K562 (cell line): ENCODE measurements at regions not wholly inside any gene's neighbourhood (a gene's known extent, or its start where the extent isn't known, plus 50 kb on each side); places are given as distances from the start of the nearest gene placed in this dataset.

Source experiments
- ATAC-seq: fragments of 200-7000 bp; cut with Tn5 transposase; 3 replicates; pipeline ENCODE4 v1.9.1; 2020; ENCODE audit warnings: moderate library complexity
- BruUV-seq: library from RNA; stranded (reverse); fragments of 400-500 nt; replicated peaks from 2 replicates; lab custom pipeline; 2021; lab: Mats Ljungman, UMichigan
- CTCF ChIA-PET: fragments of 300-600 bp; formaldehyde crosslinking; extraction: SDS; loops from one replicate; lab custom pipeline; 2021; ENCODE audit warnings: low intra/inter-chr PET ratio; lab: Yijun Ruan, JAX
- POLR2A ChIA-PET: fragments of 300-600, 350-650 bp; sonication (Branson Sonifier 250); formaldehyde crosslinking; extraction: SDS; loops from one replicate; lab custom pipeline; 2021; ENCODE audit warnings: antibody characterized with exemption, inconsistent platforms; lab: Yijun Ruan, JAX
- DNase-seq, 4 experiments: peaks; one replicate each; pipeline versions ENCODE4 v3.0.0 to v3.0.0-alpha.2; 2011 to 2018; ENCODE audit warnings: low spot score in 3 of 4, mixed read lengths in 3 of 4; ENCODE audit errors: extremely low read depth in 1 of 4
- FAIRE-seq: peaks from 2 replicates; lab custom pipeline; 2011; peaks lifted over from hg19 to GRCh38; lab: Jason Lieb, UNC
- H2AFZ ChIP-seq: 2 replicates; pipeline ENCODE4 v1.6.0; 2011; ENCODE audit warnings: low read depth, low read length, control low read depth, inconsistent platforms
- H3K27ac ChIP-seq: fragments of 200-600 bp; 3 replicates; pipeline ENCODE4 v1.8.0; 2011; ENCODE audit warnings: low read depth, mild to moderate bottlenecking, control low read depth, inconsistent platforms, low read length, moderate library complexity, mixed read lengths; ENCODE audit errors: extremely low read depth
- H3K27me3 ChIP-seq, 2 experiments: fragments of 300-600 bp in 1 of 2; 2 replicates in 1 of 2; 3 replicates in 1 of 2; pipeline versions ENCODE4 v1.6.0 to v1.8.0; 2011; ENCODE audit warnings: inconsistent platforms in 2 of 2, low read length in 2 of 2, mild to moderate bottlenecking in 1 of 2, mixed read lengths in 1 of 2, moderate library complexity in 1 of 2; ENCODE audit not compliant: control insufficient read depth in 2 of 2, insufficient read depth in 2 of 2
- H3K36me3 ChIP-seq: fragments of 300-600 bp; 3 replicates; pipeline ENCODE4 v1.8.0; 2011; ENCODE audit warnings: mild to moderate bottlenecking, low read length, inconsistent platforms; ENCODE audit not compliant: control insufficient read depth, insufficient read depth
- H3K4me1 ChIP-seq, 2 experiments: fragments of 200-600 bp in 1 of 2; replicated peaks in 1 of 2; 2 replicates in 1 of 2; 3 replicates in 1 of 2; pipeline versions ENCODE4 v1.5.1 to v1.8.0; 2011; ENCODE audit warnings: inconsistent platforms in 2 of 2, low read length in 2 of 2, mild to moderate bottlenecking in 1 of 2, mixed read lengths in 1 of 2, moderate library complexity in 1 of 2; ENCODE audit not compliant: control insufficient read depth in 2 of 2, insufficient read depth in 2 of 2
- H3K4me2 ChIP-seq: 2 replicates; pipeline ENCODE4 v1.6.1; 2011; ENCODE audit warnings: low read length, control low read depth, inconsistent platforms, mixed read lengths; ENCODE audit not compliant: insufficient read depth
- H3K4me3 ChIP-seq: fragments of 200-600 bp; sonication (generic), shearing (Covaris generic); 2 replicates; pipeline ENCODE4 v1.5.1; 2016; ENCODE audit warnings: control low read depth, inconsistent platforms
- H3K79me2 ChIP-seq: fragments of 200-600 bp; 3 replicates; pipeline ENCODE4 v1.8.0; 2011; ENCODE audit warnings: low read length, inconsistent platforms; ENCODE audit not compliant: control insufficient read depth, insufficient read depth
- H3K9ac ChIP-seq, 2 experiments: 2 replicates each; pipeline versions ENCODE4 v1.6.0 to v1.6.1; 2011; ENCODE audit warnings: low read depth in 2 of 2, low read length in 2 of 2, control low read depth in 1 of 2, inconsistent platforms in 1 of 2, mild to moderate bottlenecking in 1 of 2, mixed read lengths in 1 of 2; ENCODE audit not compliant: insufficient read depth in 1 of 2
- H3K9me1 ChIP-seq: one replicate; pipeline ENCODE4 v1.6.0; 2011; ENCODE audit warnings: inconsistent platforms, mild to moderate bottlenecking, low read length, moderate library complexity; ENCODE audit not compliant: control insufficient read depth, insufficient read depth
- H3K9me3 ChIP-seq: replicated peaks from 2 replicates; pipeline ENCODE4 v1.5.1; 2011; ENCODE audit warnings: low read depth, low read length, inconsistent platforms; ENCODE audit not compliant: control insufficient read depth, insufficient read depth
- H4K20me1 ChIP-seq: replicated peaks from 2 replicates; pipeline ENCODE4 v1.6.1; 2011; ENCODE audit warnings: low read length, inconsistent platforms, mixed read lengths; ENCODE audit not compliant: control insufficient read depth, insufficient read depth
- TAL1 ChIP-seq: fragments of 450-650 bp; IDR thresholded peaks from 2 replicates; pipeline ENCODE4 v1.6.1; 2016; ENCODE audit warnings: mild to moderate bottlenecking
- WGBS: fragments of 100-300 bp; shearing (Covaris generic); methylation state at CpG from one replicate; pipeline ENCODE4 v1.1.6; 2016; ENCODE audit warnings: low coverage, mixed read lengths; ENCODE audit not compliant: insufficient coverage; ENCODE audit errors: missing lambda C conversion rate; 5-methylcytosine and 5-hydroxymethylcytosine counted together
- in situ Hi-C: fragments of 300-500 bp; cut with MboI; formaldehyde crosslinking; loops from 4 replicates; pipeline ENCODE4 v1.15.0; 2018; ENCODE audit warnings: inconsistent platforms, mixed read lengths
- intact Hi-C: fragments of 100-400 bp; cut with micrococcal nuclease; formaldehyde crosslinking; loops from 2 replicates; pipeline ENCODE4 v1.14.2; 2022
- TF ChIP-seq, protein P1 (sequence below), 2 experiments: fragments of 450-650 bp in 1 of 2; IDR thresholded peaks; 2 replicates each; pipeline ENCODE4 v1.6.1; 2011 to 2017; ENCODE audit warnings: low read depth in 2 of 2, antibody characterized with exemption in 1 of 2, borderline replicate concordance in 1 of 2, low read length in 1 of 2, mild to moderate bottlenecking in 1 of 2, mixed read lengths in 1 of 2; ENCODE audit not compliant: control insufficient read depth in 1 of 2

DNA sequence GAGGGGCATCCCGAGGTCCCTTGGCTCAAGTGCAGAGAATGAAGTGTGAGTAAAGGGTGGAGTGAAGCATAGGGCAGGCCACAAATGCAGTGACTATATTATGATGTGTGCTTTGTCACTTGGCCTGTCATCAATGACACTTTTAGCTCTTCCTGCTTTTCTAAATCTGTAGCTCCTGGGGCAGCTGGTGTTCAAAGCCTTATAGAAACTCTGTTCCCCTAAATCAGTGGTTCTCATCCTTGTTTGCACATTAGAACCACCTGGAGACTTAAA, 135.6 kb upstream of the LGALSL start (continued):
- TF ChIP-seq, protein P1, sequence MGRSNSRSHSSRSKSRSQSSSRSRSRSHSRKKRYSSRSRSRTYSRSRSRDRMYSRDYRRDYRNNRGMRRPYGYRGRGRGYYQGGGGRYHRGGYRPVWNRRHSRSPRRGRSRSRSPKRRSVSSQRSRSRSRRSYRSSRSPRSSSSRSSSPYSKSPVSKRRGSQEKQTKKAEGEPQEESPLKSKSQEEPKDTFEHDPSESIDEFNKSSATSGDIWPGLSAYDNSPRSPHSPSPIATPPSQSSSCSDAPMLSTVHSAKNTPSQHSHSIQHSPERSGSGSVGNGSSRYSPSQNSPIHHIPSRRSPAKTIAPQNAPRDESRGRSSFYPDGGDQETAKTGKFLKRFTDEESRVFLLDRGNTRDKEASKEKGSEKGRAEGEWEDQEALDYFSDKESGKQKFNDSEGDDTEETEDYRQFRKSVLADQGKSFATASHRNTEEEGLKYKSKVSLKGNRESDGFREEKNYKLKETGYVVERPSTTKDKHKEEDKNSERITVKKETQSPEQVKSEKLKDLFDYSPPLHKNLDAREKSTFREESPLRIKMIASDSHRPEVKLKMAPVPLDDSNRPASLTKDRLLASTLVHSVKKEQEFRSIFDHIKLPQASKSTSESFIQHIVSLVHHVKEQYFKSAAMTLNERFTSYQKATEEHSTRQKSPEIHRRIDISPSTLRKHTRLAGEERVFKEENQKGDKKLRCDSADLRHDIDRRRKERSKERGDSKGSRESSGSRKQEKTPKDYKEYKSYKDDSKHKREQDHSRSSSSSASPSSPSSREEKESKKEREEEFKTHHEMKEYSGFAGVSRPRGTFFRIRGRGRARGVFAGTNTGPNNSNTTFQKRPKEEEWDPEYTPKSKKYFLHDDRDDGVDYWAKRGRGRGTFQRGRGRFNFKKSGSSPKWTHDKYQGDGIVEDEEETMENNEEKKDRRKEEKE (IDR thresholded peaks at IDR 0.05; ENCODE audit: borderline replicate concordance in 1 of 2, control insufficient read depth in 1 of 2, low read depth in 2 of 2, low read length in 1 of 2) = no peak
- TF ChIP-seq, all 486 proteins: peak for 0

DNA sequence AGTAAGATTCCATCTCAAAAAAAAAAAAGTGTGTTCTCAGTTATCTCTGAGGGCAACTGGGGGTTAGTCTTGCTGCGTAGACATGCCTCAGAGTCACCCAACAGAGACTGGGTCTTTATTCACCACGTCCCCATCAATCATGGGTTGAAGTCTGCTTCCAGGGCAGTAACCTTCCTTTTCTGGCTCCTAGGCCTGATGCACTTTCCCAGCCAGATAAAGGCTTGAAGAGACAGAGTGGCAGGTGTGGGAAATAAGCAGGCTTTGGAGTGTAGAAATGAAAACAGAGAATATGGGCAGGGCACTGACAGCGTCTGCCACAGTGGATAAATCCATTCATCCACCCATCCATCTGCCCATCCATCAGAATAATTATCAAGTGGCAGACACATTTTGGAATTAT, 134.1 kb upstream of the LGALSL start:
- no TSS peak for BruUV-seq
- Histone ChIP-seq H4K20me1 (0 out of 2 replicates have a peak, but pooled peaks cover 5% of the 10 kb centered on the region), H2AFZ (no peak overlapping the region), H3K9ac (no peak overlapping the region), H3K4me3 (no peak overlapping the region), H3K9me1 (no peaks in the 10 kb centered on the region), H3K36me3 (no peaks in the 10 kb centered on the region), H3K27me3 (peaks cover 30 to 43% of the 10 kb centered on the region in 2 experiments), H3K4me1 (no peaks in the 10 kb centered on the region), H3K9me3 (no peaks in the 10 kb centered on the region), H3K79me2 (no peaks in the 10 kb centered on the region), H3K4me2 (no peak overlapping the region), H3K27ac (no peak overlapping the region)
- 0% methylated on average over 3 of the region's 3 CpGs for WGBS
- DNase-seq (no peak), ATAC-seq (no peak), FAIRE-seq (no peak)
- intact Hi-C loops = loop anchor here (10.0 kb wide), 2 partner anchors 105 to 135 kb away; no protein-coding TSS in a partner anchor
- in situ Hi-C loops = loop anchor here (10.0 kb wide), 2 partner anchors 265 to 555 kb away; no protein-coding TSS in a partner anchor
- no peak for TF ChIP-seq TAL1
- POLR2A ChIA-PET = no interaction called here
- CTCF ChIA-PET = no interaction called here
